Stomach (tissue), 4 donors: ENCODE measurements at regions not wholly inside any gene's neighbourhood (a gene's known extent, or its start where the extent isn't known, plus 50 kb on each side); places are given as distances from the start of the nearest gene placed in this dataset.

Source experiments
- POLR2A ChIP-seq, 4 donors: fragments of 450-650 bp; IDR thresholded peaks; one replicate each; pipeline ENCODE4 v1.6.1; 2016; ENCODE audit warnings: antibody characterized with exemption in 4 of 4, control low read depth in 2 of 4, mild to moderate bottlenecking in 1 of 4, moderate library complexity in 1 of 4
- TF ChIP-seq, protein P1 (sequence below), 7 experiments: fragments of 450-650 bp in 4 of 7; fragments of 200-600 bp in 3 of 7; sonication (generic) in 3 of 7; IDR thresholded peaks; one replicate each; pipeline ENCODE4 v1.5.1; 2016 to 2019; ENCODE audit warnings: antibody characterized with exemption in 7 of 7, control low read depth in 2 of 7, mild to moderate bottlenecking in 1 of 7

DNA sequence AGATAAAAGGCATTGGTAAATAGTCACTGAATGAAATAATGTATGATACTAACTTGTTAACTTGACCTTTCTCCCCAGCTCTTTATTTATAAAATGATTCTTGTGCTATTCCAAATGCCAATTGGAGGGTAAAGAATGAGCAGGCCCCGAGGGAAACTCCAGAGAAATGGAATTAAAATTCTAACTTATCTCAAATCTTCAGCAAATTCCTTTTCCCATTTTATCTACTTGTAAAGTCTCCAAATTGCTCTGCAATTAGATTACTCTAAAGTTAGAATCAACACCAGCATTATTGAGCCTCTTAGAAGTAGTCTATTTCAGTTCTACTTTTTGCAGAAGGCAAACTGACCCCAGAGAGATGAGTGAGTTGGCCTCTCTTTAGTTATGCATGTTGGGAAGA, 165.9 kb upstream of the PREP start:
- TF ChIP-seq, protein P1, sequence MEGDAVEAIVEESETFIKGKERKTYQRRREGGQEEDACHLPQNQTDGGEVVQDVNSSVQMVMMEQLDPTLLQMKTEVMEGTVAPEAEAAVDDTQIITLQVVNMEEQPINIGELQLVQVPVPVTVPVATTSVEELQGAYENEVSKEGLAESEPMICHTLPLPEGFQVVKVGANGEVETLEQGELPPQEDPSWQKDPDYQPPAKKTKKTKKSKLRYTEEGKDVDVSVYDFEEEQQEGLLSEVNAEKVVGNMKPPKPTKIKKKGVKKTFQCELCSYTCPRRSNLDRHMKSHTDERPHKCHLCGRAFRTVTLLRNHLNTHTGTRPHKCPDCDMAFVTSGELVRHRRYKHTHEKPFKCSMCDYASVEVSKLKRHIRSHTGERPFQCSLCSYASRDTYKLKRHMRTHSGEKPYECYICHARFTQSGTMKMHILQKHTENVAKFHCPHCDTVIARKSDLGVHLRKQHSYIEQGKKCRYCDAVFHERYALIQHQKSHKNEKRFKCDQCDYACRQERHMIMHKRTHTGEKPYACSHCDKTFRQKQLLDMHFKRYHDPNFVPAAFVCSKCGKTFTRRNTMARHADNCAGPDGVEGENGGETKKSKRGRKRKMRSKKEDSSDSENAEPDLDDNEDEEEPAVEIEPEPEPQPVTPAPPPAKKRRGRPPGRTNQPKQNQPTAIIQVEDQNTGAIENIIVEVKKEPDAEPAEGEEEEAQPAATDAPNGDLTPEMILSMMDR (IDR thresholded peaks at IDR 0.05), result no peak
- TF ChIP-seq POLR2A (IDR thresholded peaks at IDR 0.05), result no peak
